Thymus (tissue), 11 donors: ENCODE measurements at regions not wholly inside any gene's neighbourhood (a gene's known extent, or its start where the extent isn't known, plus 50 kb on each side); places are given as distances from the start of the nearest gene placed in this dataset.

Experiments used
- DNase-seq, 9 donors: peaks; one replicate each; pipeline ENCODE4 v3.0.0-alpha.2; 2013; ENCODE audit warnings: low spot score in 9 of 9, low read depth in 6 of 9, missing footprints in 1 of 9
- H3K27ac ChIP-seq, 2 donors: one replicate each; pipeline ENCODE4 v1.5.1; 2013; ENCODE audit warnings: control low read depth in 1 of 2, low read depth in 1 of 2, low read length in 1 of 2, mild to moderate bottlenecking in 1 of 2, moderate library complexity in 1 of 2
- H3K27me3 ChIP-seq, 2 donors: one replicate each; pipeline ENCODE4 v1.5.1; 2013; ENCODE audit warnings: low read length in 1 of 2; ENCODE audit not compliant: control insufficient read depth in 2 of 2, insufficient read depth in 1 of 2
- H3K36me3 ChIP-seq, 2 donors: one replicate each; pipeline ENCODE4 v1.5.1; 2013; ENCODE audit warnings: low read length in 1 of 2, mild to moderate bottlenecking in 1 of 2, moderate library complexity in 1 of 2; ENCODE audit not compliant: control insufficient read depth in 2 of 2, insufficient read depth in 2 of 2
- H3K4me1 ChIP-seq, 2 donors: one replicate each; pipeline ENCODE4 v1.5.1; 2013; ENCODE audit warnings: low read length in 2 of 2; ENCODE audit not compliant: control insufficient read depth in 2 of 2, insufficient read depth in 2 of 2
- H3K4me3 ChIP-seq, 2 donors: one replicate each; pipeline ENCODE4 v1.5.1; 2013; ENCODE audit warnings: low read length in 2 of 2, control low read depth in 1 of 2, mild to moderate bottlenecking in 1 of 2
- H3K9me3 ChIP-seq, 2 donors: one replicate each; pipeline ENCODE4 v1.5.1; 2013; ENCODE audit warnings: low read length in 1 of 2, mild to moderate bottlenecking in 1 of 2; ENCODE audit not compliant: control insufficient read depth in 2 of 2, insufficient read depth in 1 of 2
- WGBS: extraction: QIAGEN DNeasy Blood & Tissue Kit; methylation state at CpG from one replicate; pipeline ENCODE4 v1.1.7; 2013; 5-methylcytosine and 5-hydroxymethylcytosine counted together
- donor health status: healthy.

GRCh38 chr5:74167206-74167929, 473.2 kb downstream of the ENC1 start:
- no peaks in the 10 kb centered on the region for H3K36me3 ChIP-seq
- no peak for DNase-seq
- H3K27ac ChIP-seq: no peak overlapping the region
- peaks cover 2 to 6% of the 10 kb centered on the region in 2 donors for H3K4me1 ChIP-seq
- WGBS: 94% methylated on average over 6 of the region's 6 CpGs
- H3K27me3 ChIP-seq: no peaks in the 10 kb centered on the region
- H3K9me3 ChIP-seq: no peaks in the 10 kb centered on the region
- H3K4me3 ChIP-seq: no peak overlapping the region

- 39% methylated on average over 2 of the region's 2 CpGs for WGBS
- H3K9me3 ChIP-seq: no peaks in the 10 kb centered on the region
- no peak overlapping the region for H3K4me3 ChIP-seq
These were observed 474.5 kb downstream of the ENC1 start for GRCh38 chr5:74166064-74166463.

GRCh38 chr5:74164725-74165235, 475.7 kb downstream of the ENC1 start:
- no peaks in the 10 kb centered on the region for H3K36me3 ChIP-seq
- H3K9me3 ChIP-seq: no peaks in the 10 kb centered on the region
- no peak for DNase-seq
- H3K27ac ChIP-seq: no peak overlapping the region
- WGBS: 93% methylated on average over 3 of the region's 3 CpGs
- H3K4me1 ChIP-seq: peaks cover 2 to 6% of the 10 kb centered on the region in 2 donors
- no peaks in the 10 kb centered on the region for H3K27me3 ChIP-seq
- H3K4me3 ChIP-seq: no peak overlapping the region

More at GRCh38 chr5:74166064-74166463, 474.5 kb downstream of the ENC1 start:
- no peak overlapping the region for H3K27ac ChIP-seq
- no peaks in the 10 kb centered on the region for H3K36me3 ChIP-seq
- no peaks in the 10 kb centered on the region for H3K27me3 ChIP-seq
- peaks cover 2 to 6% of the 10 kb centered on the region in 2 donors for H3K4me1 ChIP-seq
- no peak for DNase-seq

GRCh38 chr5:74162524-74162923, 478.0 kb downstream of the ENC1 start:
- Histone ChIP-seq H3K36me3 (no peaks in the 10 kb centered on the region), H3K27ac (no peak overlapping the region), H3K4me1 (peaks cover 2 to 6% of the 10 kb centered on the region in 2 donors), H3K27me3 (no peaks in the 10 kb centered on the region), H3K4me3 (no peak overlapping the region), H3K9me3 (no peaks in the 10 kb centered on the region)
- DNase-seq: no peak
- 94% methylated on average over 2 of the region's 2 CpGs for WGBS

DNA sequence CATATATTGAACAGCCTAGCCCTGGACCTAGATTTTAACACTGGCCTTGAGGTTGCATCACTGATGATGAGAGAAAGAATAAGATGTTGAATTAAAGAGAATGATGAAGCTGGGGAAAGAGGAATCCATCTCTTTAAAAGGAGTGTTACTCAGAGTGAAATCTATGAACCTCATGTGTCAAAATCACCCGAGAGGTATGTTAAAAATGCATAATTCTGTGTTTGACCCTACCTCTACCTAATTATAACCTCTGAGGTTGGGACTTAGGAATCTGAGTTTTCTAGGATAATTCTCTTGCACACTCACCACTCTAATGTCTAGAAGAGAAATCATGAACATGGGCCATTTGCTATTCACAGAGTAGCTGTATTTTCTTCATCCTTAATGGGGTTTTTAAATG, 479.4 kb downstream of the ENC1 start:
- 91% methylated on average over 1 of the region's 1 CpG for WGBS
- Histone ChIP-seq H3K4me3 (no peak overlapping the region), H3K27ac (no peak overlapping the region)

DNA sequence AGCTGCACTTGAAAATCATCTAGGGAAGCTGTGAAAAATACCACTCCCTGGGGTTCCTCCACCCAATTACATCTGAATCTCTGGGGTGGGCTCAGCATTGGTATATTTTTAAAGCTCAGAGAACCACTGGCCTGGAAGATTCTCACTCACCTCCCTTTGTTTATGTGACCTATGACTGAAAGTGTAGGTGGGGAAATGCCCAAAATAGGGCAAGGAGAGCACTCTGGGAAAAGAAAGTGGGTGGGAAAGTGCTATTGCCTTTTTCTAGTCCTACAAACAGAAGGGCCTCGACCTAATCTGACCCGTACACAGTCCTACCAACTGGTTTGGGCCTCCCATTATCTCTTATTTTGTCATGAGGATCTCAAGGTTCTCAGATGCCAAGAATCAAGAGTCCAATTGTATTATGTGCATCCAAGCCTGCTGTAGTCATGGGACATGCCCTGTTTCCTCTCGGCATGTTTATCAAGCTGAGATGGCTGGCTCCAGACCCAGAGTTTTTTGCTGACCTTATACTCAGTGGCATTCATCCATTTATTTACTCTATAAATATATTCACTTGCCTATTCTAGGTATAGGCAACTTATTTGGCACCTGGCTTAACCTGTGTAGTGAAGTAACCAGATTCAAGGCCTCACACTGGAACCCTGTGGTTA, 483.7 kb downstream of the ENC1 start:
- Histone ChIP-seq H3K36me3 (no peaks in the 10 kb centered on the region), H3K9me3 (no peaks in the 10 kb centered on the region), H3K4me3 (no peak overlapping the region), H3K27ac (no peak overlapping the region), H3K4me1 (no peaks in the 10 kb centered on the region), H3K27me3 (no peaks in the 10 kb centered on the region)
- WGBS: 92% methylated on average over 3 of the region's 3 CpGs
- DNase-seq: no peak

More for the DNA sequence above, 479.4 kb downstream of the ENC1 start:
- no peaks in the 10 kb centered on the region for H3K27me3 ChIP-seq
- no peak for DNase-seq
- no peaks in the 10 kb centered on the region for H3K9me3 ChIP-seq
- H3K36me3 ChIP-seq: no peaks in the 10 kb centered on the region
- H3K4me1 ChIP-seq: peaks cover 2 to 6% of the 10 kb centered on the region in 2 donors

DNA sequence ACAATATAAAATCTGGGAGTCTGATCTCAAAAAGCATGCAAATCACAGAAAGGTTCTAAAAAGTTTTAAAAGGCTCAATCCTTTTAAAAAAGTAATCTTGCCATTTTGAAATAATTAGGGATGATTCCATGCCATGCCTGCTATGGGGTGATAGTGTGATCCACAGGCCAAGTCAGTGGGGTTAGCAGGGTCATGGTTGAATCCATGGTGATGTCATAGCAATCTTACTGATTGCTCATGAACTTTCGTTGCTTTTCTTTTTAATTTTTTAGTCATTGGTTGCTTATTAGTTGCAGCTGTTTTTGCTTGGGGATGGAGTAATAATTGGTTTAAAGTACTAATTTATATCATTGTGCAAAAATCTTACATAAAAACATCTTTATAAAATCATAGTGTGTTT, 485.0 kb downstream of the ENC1 start:
- Histone ChIP-seq H3K27ac (no peak overlapping the region), H3K4me1 (no peaks in the 10 kb centered on the region), H3K4me3 (no peak overlapping the region), H3K27me3 (no peaks in the 10 kb centered on the region), H3K9me3 (no peaks in the 10 kb centered on the region), H3K36me3 (no peaks in the 10 kb centered on the region)
- no peak for DNase-seq
- 95% methylated on average over 1 of the region's 1 CpG for WGBS

DNA sequence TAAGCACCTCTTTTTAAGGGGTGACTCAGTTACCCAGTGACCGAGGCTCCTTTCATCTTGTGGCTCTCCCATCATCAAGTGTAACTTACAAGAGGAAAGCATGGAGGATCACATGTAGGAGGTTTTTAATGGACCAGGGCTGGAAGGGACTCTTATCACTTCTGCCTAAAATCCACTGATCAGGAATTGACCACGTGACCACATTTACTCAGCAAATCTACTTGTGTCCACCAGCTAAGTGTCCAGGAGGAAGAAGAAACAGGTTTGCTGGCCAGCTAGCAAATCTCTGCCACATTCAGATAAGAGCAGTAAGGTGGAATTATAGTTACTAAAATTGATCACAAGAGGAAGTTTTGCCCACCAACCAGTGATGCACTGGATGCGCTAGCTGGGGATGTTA, 486.0 kb downstream of the ENC1 start:
- Histone ChIP-seq H3K27me3 (no peaks in the 10 kb centered on the region), H3K4me1 (no peaks in the 10 kb centered on the region), H3K27ac (no peak overlapping the region), H3K4me3 (no peak overlapping the region), H3K36me3 (no peaks in the 10 kb centered on the region), H3K9me3 (no peaks in the 10 kb centered on the region)
- WGBS: 85% methylated on average over 3 of the region's 3 CpGs
- DNase-seq: no peak

GRCh38 chr5:74153255-74153790, 487.2 kb downstream of the ENC1 start:
- no peak overlapping the region for H3K4me3 ChIP-seq
- no peaks in the 10 kb centered on the region for H3K27me3 ChIP-seq
- H3K9me3 ChIP-seq: no peaks in the 10 kb centered on the region
- WGBS: 96% methylated on average over 1 of the region's 1 CpG
- H3K36me3 ChIP-seq: no peaks in the 10 kb centered on the region
- no peak for DNase-seq
- no peak overlapping the region for H3K27ac ChIP-seq
- H3K4me1 ChIP-seq: no peaks in the 10 kb centered on the region
